Activated B cell treated with CpG ODN at 0.5 μM for 24 hours (primary cell): ENCODE measurements at regions not wholly inside any gene's neighbourhood (a gene's known extent, or its start where the extent isn't known, plus 50 kb on each side); places are given as distances from the start of the nearest gene placed in this dataset.

ENCODE experiments used
- ATAC-seq: fragments of 200-7000 bp; cut with Tn5 transposase; one replicate; pipeline ENCODE4 v1.10.0; 2021; ENCODE audit warnings: low read depth, mild to moderate bottlenecking, moderate library complexity
- CTCF ChIA-PET: fragments of 350-600 bp; sonication (Branson Sonifier 250); formaldehyde crosslinking; loops from one replicate; lab custom pipeline; 2021; ENCODE audit warnings: antibody characterized with exemption; lab: Charles Lee
- POLR2A ChIA-PET: fragments of 350-600 bp; sonication (Branson Sonifier 250); formaldehyde crosslinking; loops from one replicate; lab custom pipeline; 2021; ENCODE audit warnings: antibody characterized with exemption; lab: Charles Lee
- DNase-seq: peaks from one replicate; pipeline ENCODE4 v3.0.0; 2022
- H3K27ac Mint-ChIP-seq: one replicate; pipeline ENCODE4 v1.8.0; 2020; ENCODE audit warnings: mixed read lengths
- H3K27me3 Mint-ChIP-seq: one replicate; pipeline ENCODE4 v1.8.0; 2021; ENCODE audit warnings: mixed read lengths
- H3K36me3 Mint-ChIP-seq: one replicate; pipeline ENCODE4 v1.8.0; 2021; ENCODE audit warnings: low read depth, mixed read lengths
- H3K4me1 Mint-ChIP-seq: one replicate; pipeline ENCODE4 v1.8.0; 2021; ENCODE audit warnings: mixed read lengths
- H3K4me3 Mint-ChIP-seq: one replicate; pipeline ENCODE4 v1.8.0; 2020; ENCODE audit warnings: mild to moderate bottlenecking, mixed read lengths
- H3K9me3 Mint-ChIP-seq: one replicate; pipeline ENCODE4 v1.8.0; 2020; ENCODE audit warnings: mixed read lengths
- intact Hi-C: fragments of 100-400 bp; cut with micrococcal nuclease; formaldehyde crosslinking; loops from one replicate; pipeline ENCODE4 v1.15.1; 2024
- TF ChIP-seq, protein P1 (sequence below): fragments of 200-600 bp; IDR thresholded peaks from one replicate; pipeline ENCODE4 v1.8.0; 2022; ENCODE audit warnings: antibody characterized with exemption, mild to moderate bottlenecking

DNA sequence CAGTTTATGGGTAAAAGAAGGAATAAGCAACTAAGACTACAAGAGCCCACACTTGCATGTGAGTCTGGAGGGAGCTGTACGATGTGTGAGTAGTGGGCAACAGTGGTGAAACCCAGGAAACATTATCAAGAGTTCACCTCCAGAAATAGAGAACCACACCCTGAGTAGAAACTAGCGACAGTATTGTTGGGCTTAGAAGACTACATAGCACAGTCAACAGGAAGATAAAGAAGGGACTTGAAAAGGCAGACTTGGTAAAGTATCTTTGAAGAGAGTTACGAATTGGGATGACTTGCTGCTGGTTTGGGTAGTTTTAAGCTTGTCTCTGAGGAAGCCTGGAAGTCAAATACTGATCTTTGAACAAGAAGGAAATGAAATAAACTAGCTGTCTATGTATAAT is 223.2 kb upstream of the GNAI1 start:
- POLR2A ChIA-PET, result no interaction called here
- no peaks in the 10 kb centered on the region for H3K27me3 Mint-ChIP-seq
- TF ChIP-seq, protein P1, sequence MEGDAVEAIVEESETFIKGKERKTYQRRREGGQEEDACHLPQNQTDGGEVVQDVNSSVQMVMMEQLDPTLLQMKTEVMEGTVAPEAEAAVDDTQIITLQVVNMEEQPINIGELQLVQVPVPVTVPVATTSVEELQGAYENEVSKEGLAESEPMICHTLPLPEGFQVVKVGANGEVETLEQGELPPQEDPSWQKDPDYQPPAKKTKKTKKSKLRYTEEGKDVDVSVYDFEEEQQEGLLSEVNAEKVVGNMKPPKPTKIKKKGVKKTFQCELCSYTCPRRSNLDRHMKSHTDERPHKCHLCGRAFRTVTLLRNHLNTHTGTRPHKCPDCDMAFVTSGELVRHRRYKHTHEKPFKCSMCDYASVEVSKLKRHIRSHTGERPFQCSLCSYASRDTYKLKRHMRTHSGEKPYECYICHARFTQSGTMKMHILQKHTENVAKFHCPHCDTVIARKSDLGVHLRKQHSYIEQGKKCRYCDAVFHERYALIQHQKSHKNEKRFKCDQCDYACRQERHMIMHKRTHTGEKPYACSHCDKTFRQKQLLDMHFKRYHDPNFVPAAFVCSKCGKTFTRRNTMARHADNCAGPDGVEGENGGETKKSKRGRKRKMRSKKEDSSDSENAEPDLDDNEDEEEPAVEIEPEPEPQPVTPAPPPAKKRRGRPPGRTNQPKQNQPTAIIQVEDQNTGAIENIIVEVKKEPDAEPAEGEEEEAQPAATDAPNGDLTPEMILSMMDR, result no peak
- CTCF ChIA-PET, result no interaction called here
- peaks cover 2% of the 10 kb centered on the region for H3K4me1 Mint-ChIP-seq
- H3K4me3 Mint-ChIP-seq, result no peak overlapping the region
- no peak for DNase-seq
- no peak for ATAC-seq
- intact Hi-C loops, result no loop called here
- peaks cover 2% of the 10 kb centered on the region for H3K9me3 Mint-ChIP-seq
- no peaks in the 10 kb centered on the region for H3K36me3 Mint-ChIP-seq
- no peak overlapping the region for H3K27ac Mint-ChIP-seq

GRCh38 chr7:79909176-79909575 is 225.5 kb upstream of the GNAI1 start:
- Mint-ChIP-seq H3K4me3 (no peak overlapping the region), H3K4me1 (peaks cover 2% of the 10 kb centered on the region), H3K9me3 (peaks cover 2% of the 10 kb centered on the region), H3K27me3 (no peaks in the 10 kb centered on the region), H3K36me3 (no peaks in the 10 kb centered on the region), H3K27ac (no peak overlapping the region)
- intact Hi-C loops, result no loop called here
- POLR2A ChIA-PET, result no interaction called here
- TF ChIP-seq, protein P1, result no peak
- DNase-seq (no peak), ATAC-seq (no peak)
- CTCF ChIA-PET, result no interaction called here

DNA sequence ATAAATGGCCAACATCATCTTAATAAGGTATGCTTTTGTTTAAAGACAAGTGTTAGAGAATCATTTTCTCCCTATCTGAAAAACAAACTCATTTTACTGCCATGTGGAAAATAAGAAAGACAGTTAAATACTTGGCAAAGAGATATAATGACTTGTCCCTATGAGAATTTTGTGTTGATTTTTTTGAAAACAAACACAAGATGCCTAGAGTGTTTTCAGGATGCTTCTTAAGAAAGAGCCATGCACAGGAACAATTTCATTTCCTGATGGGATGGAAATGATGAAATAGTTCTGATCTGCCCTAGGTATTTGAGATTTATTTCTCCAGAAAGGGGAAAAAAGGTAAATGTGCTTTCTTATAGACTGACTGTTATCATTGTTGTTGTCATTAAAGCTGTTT is 237.5 kb upstream of the GNAI1 start:
- CTCF ChIA-PET, result no interaction called here
- POLR2A ChIA-PET, result no interaction called here
- H3K9me3 Mint-ChIP-seq, result peaks cover 1% of the 10 kb centered on the region

DNA sequence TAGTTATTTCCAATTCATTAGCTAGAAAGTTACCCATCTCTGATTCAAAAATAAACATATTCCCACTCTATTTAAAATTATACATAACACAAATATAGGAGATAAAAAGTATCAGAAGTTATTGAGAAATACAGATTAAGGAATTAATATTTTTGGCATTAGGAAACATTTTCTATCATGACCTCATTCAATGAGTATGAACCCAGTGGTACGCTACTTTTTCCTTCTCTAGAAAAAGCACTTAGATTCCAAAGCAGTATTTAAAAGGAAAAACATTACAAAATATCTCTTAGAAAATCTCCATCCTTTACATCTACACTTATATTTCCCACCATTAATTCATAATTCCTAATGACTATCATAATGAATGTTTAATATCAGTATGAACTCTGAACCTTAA is 240.6 kb upstream of the GNAI1 start:
- DNase-seq (no peak), ATAC-seq (no peak)
- H3K4me1 Mint-ChIP-seq, result no peaks in the 10 kb centered on the region
- POLR2A ChIA-PET, result no interaction called here
- intact Hi-C loops, result no loop called here
- H3K36me3 Mint-ChIP-seq, result no peaks in the 10 kb centered on the region
- no peak overlapping the region for H3K4me3 Mint-ChIP-seq
- peaks cover 1% of the 10 kb centered on the region for H3K9me3 Mint-ChIP-seq
- TF ChIP-seq, protein P1, result no peak
- H3K27me3 Mint-ChIP-seq, result no peaks in the 10 kb centered on the region
- H3K27ac Mint-ChIP-seq, result no peak overlapping the region
- CTCF ChIA-PET, result no interaction called here

More for the DNA sequence above, 237.5 kb upstream of the GNAI1 start:
- intact Hi-C loops, result no loop called here
- Mint-ChIP-seq H3K27ac (no peak overlapping the region), H3K4me1 (no peaks in the 10 kb centered on the region), H3K27me3 (no peaks in the 10 kb centered on the region), H3K4me3 (no peak overlapping the region), H3K36me3 (no peaks in the 10 kb centered on the region)
- ATAC-seq (no peak), DNase-seq (no peak)
- TF ChIP-seq, protein P1, result no peak

- Mint-ChIP-seq H3K9me3 (peaks cover 2% of the 10 kb centered on the region), H3K4me3 (no peak overlapping the region), H3K36me3 (no peaks in the 10 kb centered on the region), H3K27me3 (no peaks in the 10 kb centered on the region), H3K4me1 (no peaks in the 10 kb centered on the region), H3K27ac (no peak overlapping the region)
- intact Hi-C loops, result no loop called here
- ATAC-seq (no peak), DNase-seq (no peak)
- TF ChIP-seq, protein P1, result no peak
- ChIA-PET POLR2A (no interaction called here), CTCF (no interaction called here)
Measured at GRCh38 chr7:79882922-79883321, 251.7 kb upstream of the GNAI1 start.
